ENCODE measurements at regions not wholly inside any gene's neighbourhood (a gene's known extent, or its start where the extent isn't known, plus 50 kb on each side); places are given as distances from the start of the nearest gene placed in this dataset.

GRCh38 chr3:74527566-74527965 lies 86.9 kb downstream of the CNTN3 start:
- no peaks in the 10 kb centered on the region for H3K4me1 ChIP-seq (ENCODE audit: control insufficient read depth, insufficient read depth, low read length)
- H3K27ac ChIP-seq (ENCODE audit: control insufficient read depth, insufficient read depth), result no peak overlapping the region
- in situ Hi-C loops (cut with MboI), result no loop called here
- ChIA-PET RAD21 (ENCODE audit: unreplicated experiment) (no interaction called here), CTCF (no interaction called here), POLR2A (no interaction called here), SMC1A (ENCODE audit: uncharacterized antibody, unreplicated experiment) (no interaction called here)
- no peak for ATAC-seq
- intact Hi-C loops (cut with micrococcal nuclease; ENCODE audit: unreplicated experiment), result no loop called here
- TF ChIP-seq BACH1 (IDR thresholded peaks at IDR 0.05; ENCODE audit: borderline replicate concordance) (no peak), MYC (IDR thresholded peaks at IDR 0.05; ENCODE audit: insufficient read depth, insufficient read length, insufficient replicate concordance, low read length, severe bottlenecking) (no peak), CHD2 (IDR thresholded peaks at IDR 0.05; ENCODE audit: borderline replicate concordance, low read depth, low read length) (no peak), TAF1 (IDR thresholded peaks at IDR 0.05; ENCODE audit: borderline replicate concordance, low read depth, low read length) (no peak), E2F8 (IDR thresholded peaks at IDR 0.05; ENCODE audit: low read depth, partially characterized antibody) (no peak)
- no peaks in the 10 kb centered on the region for H3K27me3 ChIP-seq (replicated peaks in 1 of 2; ENCODE audit: control insufficient read depth in 2 of 2, insufficient read depth in 2 of 2, low read length in 1 of 2)
- 39% methylated on average over 4 of the region's 4 CpGs for WGBS (ENCODE audit: insufficient coverage, insufficient replicate concordance, low lambda C conversion rate, missing lambda C conversion rate)
- DNase-seq (ENCODE audit: low read depth, low spot score), result no peak
- no TSS peak for BruUV-seq (replicated peaks)
- no peak overlapping the region for H3K4me2 ChIP-seq (ENCODE audit: control insufficient read depth, insufficient read depth)
- H3K9me3 ChIP-seq (replicated peaks; ENCODE audit: control insufficient read depth, insufficient read depth, low read length), result no peaks in the 10 kb centered on the region
- H2AFZ ChIP-seq (ENCODE audit: control insufficient read depth, low read depth, low read length), result no peak overlapping the region
- no peak overlapping the region for H3K4me3 ChIP-seq
- no peak overlapping the region for H3K9ac ChIP-seq (ENCODE audit: control insufficient read depth, insufficient read depth, low read length)
- no peaks in the 10 kb centered on the region for H3K36me3 ChIP-seq (ENCODE audit: control insufficient read depth in 2 of 2, insufficient read depth in 2 of 2, low read length in 1 of 2)
- H4K20me1 ChIP-seq (ENCODE audit: control insufficient read depth, insufficient read depth), result no peaks in the 10 kb centered on the region
- no peaks in the 10 kb centered on the region for H3K79me2 ChIP-seq (ENCODE audit: control insufficient read depth, insufficient read depth, low read length)
- no peak for FAIRE-seq

- H3K9ac ChIP-seq (ENCODE audit: control insufficient read depth, insufficient read depth, low read length), result no peak overlapping the region
- ChIA-PET RAD21 (ENCODE audit: unreplicated experiment) (no interaction called here), POLR2A (no interaction called here), SMC1A (ENCODE audit: uncharacterized antibody, unreplicated experiment) (no interaction called here), CTCF (no interaction called here)
- no peaks in the 10 kb centered on the region for H3K36me3 ChIP-seq (ENCODE audit: control insufficient read depth in 2 of 2, insufficient read depth in 2 of 2, low read length in 1 of 2)
- H3K79me2 ChIP-seq (ENCODE audit: control insufficient read depth, insufficient read depth, low read length), result no peaks in the 10 kb centered on the region
- H3K4me3 ChIP-seq, result no peak overlapping the region
- in situ Hi-C loops (cut with MboI), result no loop called here
- no peaks in the 10 kb centered on the region for H4K20me1 ChIP-seq (ENCODE audit: control insufficient read depth, insufficient read depth)
- H3K9me3 ChIP-seq (replicated peaks; ENCODE audit: control insufficient read depth, insufficient read depth, low read length), result no peaks in the 10 kb centered on the region
- no peaks in the 10 kb centered on the region for H3K27me3 ChIP-seq (replicated peaks in 1 of 2; ENCODE audit: control insufficient read depth in 2 of 2, insufficient read depth in 2 of 2, low read length in 1 of 2)
- FAIRE-seq (no peak), DNase-seq (ENCODE audit: low read depth, low spot score) (no peak), ATAC-seq (no peak)
- intact Hi-C loops (cut with micrococcal nuclease; ENCODE audit: unreplicated experiment), result no loop called here
- no peak overlapping the region for H3K4me2 ChIP-seq (ENCODE audit: control insufficient read depth, insufficient read depth)
- WGBS (ENCODE audit: insufficient coverage, insufficient replicate concordance, low lambda C conversion rate, missing lambda C conversion rate), result 0% methylated on average over 2 of the region's 2 CpGs
- BruUV-seq (replicated peaks), result no TSS peak
- TF ChIP-seq YY1 (IDR thresholded peaks at IDR 0.05; ENCODE audit: low read depth, low read length), result no peak
- no peak for TF ChIP-seq PAX5 (IDR thresholded peaks at IDR 0.05; ENCODE audit: borderline replicate concordance, low read depth, low read length)
- TF ChIP-seq STAT3 (IDR thresholded peaks at IDR 0.05; ENCODE audit: low read depth, low read length), result no peak
- no peak for TF ChIP-seq CBX3 (IDR thresholded peaks at IDR 0.05; ENCODE audit: borderline replicate concordance, low read depth)
- TF ChIP-seq PKNOX1 (IDR thresholded peaks at IDR 0.05), result no peak
- TF ChIP-seq SMARCA5 (IDR thresholded peaks at IDR 0.05), result no peak
- TF ChIP-seq BMI1 (IDR thresholded peaks at IDR 0.05; ENCODE audit: borderline replicate concordance), result no peak
- H3K4me1 ChIP-seq (ENCODE audit: control insufficient read depth, insufficient read depth, low read length), result no peaks in the 10 kb centered on the region
- no peak overlapping the region for H3K27ac ChIP-seq (ENCODE audit: control insufficient read depth, insufficient read depth)
- H2AFZ ChIP-seq (ENCODE audit: control insufficient read depth, low read depth, low read length), result no peak overlapping the region
Observed at GRCh38 chr3:74523811-74524210, 90.6 kb downstream of the CNTN3 start.

Measured in GM12878 (cell line).